HG03342 (cell line): ENCODE measurements at regions not wholly inside any gene's neighbourhood (a gene's known extent, or its start where the extent isn't known, plus 50 kb on each side); places are given as distances from the start of the nearest gene placed in this dataset.
"Not testable (repeated sequence)": the region's sequence is repeated elsewhere in the genome, so short reads cannot be mapped to it uniquely, and the experiment has no call there.

Experiments
- ATAC-seq: cut with Tn5 transposase; IDR thresholded peaks from one replicate; pipeline ENCODE4 v1.9.1; 2021; ENCODE audit warnings: mild to moderate bottlenecking, moderate library complexity; ENCODE audit not compliant: unreplicated experiment

DNA sequence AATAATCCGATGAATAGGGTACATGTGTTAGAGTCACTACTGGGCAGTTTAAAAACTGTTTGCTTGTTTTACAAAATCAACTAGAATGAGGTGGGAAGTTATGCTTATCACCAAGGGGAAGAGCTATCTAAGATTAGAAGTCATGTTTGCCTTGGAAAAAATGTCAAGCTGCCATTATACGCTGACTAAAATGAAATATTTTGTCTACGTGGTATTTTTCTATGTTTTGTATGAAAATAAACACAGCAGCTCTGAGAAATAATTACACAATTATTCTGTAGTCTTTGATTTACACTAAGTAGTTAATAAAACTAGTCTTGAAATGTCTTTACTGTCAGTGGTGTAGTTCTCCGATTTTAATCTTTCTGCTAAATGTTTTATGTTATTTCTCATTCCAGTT, 241.9 kb upstream of the TARS1 start:
- ATAC-seq, result no peak

DNA sequence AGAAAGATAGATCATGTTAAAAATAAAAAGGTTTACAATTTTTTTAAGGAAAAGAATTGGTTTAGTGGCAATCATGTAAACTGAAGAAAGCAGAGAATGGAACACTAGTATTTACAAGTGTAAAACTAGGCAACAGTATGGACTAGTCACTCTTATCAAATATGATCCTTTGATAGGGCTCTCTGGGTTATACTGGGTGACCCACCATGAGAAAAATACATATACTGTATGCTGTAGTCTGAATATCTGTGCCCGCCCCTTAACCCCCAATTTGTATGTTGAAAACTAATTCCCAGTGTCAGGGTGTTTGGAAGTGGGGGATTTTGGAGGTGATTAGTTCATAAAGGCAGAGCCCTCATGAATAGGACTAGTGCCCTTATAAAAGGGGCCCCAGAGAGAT, 236.8 kb upstream of the TARS1 start:
- no peak for ATAC-seq

DNA sequence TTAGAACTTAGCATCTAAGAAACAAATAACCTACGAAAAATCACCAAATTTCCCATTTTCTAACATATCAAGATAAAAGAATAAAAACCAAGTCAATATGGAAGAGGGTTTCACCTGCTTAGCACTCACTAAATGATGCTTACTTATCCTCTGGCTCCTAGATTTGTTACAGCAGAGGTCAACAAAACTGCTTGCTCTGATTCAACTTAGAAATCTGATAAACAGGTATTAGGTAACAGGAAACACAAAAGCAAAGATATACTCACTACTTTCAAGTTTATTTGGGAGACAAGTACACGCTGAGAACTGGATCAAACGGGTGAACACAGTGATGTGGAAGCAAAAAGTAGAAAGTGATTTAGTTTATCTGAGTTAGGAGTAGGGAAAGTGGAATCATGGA, 235.7 kb upstream of the TARS1 start:
- no peak for ATAC-seq

DNA sequence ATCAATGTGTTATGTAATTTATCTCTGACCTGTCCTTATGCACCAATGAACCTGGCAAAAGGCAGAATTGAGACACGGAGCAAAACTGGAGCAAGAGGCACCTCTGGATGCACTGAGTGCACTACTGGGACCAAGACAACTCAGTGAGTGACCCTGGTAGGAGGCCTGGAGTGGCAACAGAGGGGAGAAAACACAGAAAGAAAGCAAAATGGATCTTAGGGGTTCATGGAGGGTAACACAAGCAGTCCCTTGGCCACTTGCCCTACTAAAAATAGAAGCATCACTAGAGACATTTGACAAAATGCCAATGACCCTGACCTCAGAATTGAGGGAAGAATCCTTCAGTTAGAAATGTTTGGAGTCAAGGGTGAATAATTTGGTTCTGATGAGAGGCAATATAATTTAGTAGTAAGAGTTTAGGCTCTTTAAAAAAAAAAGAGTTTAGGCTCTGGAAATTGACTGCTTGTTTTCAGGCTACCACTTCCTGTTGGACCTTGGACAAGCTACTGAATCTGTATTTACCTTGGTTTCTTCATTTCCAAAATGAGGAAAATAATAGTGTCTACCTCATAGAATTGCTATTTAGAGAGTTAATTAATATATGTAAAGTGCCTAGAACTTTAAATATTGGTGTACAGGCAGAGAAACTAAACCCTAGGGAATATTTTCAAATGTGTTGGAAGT, 234.9 kb upstream of the TARS1 start:
- ATAC-seq, result no peak

DNA sequence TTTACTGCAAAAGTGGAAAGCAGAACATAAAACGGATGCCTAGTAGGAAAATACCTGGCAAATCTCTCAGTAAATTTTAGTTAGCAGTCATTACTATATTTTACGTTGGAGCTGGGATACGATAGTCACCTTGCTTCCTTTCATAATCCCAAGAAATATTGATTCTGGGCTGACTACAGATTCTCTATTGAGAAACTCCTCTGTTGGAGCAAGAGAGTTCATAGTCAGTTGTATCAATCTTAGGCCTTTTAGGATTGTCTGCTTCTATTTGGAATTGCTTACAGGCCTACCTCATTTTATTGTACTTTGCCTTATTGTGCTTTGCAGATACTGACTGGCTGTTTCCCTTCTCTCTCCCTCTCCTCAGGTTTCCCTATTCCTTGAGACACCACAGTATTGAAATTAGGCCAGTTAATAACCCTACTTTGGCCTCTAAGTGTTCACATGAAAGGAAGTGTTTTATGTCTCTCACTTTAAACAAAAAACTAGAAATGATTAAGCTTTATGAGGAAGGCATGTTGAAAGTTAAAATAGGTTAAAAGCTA, 233.7 kb upstream of the TARS1 start:
- no peak for ATAC-seq

DNA sequence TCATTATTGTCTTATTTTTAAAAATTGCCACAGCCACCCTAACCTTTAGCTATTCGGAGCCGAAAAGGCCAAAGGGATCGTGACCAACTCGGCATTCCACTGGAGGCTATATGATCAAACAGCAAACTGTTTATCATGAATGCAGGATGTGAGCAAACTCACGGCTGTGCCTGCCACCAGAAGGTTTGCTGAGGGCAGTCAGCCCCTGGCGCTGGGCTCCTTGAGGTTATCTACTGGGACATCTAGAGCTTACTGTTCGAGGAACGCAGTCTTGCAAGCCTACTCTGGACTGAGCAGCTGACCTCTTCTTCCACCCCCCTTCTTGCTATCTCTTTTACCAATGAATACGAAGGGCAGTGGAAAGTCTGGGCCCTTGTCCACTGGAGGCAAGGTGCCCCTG, 231.5 kb upstream of the TARS1 start:
- ATAC-seq, result no peak

DNA sequence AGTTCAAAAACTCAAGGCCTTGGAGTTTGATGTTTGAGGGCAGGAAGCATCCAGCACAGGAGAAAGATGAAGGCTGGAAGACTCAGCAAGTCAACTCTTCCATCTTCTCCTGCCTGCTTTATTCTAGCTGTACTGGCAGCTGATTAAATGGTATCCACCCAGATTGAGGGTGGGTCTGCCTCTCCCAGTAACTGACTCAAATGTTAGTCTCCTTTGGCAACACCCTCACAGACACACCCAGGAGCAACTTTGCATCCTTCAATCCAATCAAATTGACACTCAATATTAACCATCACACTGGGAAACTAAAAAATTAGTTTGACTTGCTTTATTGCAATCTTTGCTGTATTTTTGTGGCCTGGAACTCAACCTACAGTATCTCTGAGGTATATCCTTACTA, 230.5 kb upstream of the TARS1 start:
- not testable (repeated sequence) for ATAC-seq

DNA sequence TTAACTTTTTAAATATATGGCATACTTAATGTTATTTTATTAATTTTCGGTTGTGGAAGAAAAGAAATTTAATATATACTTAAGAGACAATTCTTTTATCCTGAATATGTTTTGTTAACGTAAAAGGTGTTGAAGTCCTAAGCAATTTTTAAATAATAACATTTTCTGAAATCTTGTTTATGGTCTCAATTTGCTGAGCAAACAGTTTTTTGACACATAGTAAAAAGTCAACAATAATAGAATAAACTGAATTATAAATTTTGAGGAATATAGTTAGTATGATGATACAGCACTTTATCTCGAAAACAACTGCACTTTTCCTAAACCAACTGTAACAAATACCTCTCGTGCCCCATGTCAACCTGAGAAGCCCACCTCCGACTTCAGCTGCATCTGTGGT, 229.8 kb upstream of the TARS1 start:
- ATAC-seq, result no peak

DNA sequence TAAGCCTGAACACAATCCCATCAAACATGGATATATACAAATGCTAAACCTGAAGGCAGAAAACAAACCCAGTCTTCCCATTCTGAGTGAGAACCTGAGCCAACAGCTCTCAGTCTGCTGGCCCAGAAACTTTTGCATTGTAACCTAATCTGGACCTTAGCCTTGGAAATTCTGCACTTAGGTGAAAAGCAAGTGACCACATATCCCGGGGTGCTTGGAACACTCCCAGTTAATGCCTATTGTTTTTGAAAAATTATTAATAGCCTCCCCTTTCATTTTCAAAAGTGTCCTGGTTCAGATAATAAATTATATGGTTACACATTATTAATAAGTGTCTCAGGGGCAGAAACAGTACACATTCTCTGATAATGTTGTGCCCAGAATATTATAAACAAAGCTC, 228.3 kb upstream of the TARS1 start:
- no peak for ATAC-seq

DNA sequence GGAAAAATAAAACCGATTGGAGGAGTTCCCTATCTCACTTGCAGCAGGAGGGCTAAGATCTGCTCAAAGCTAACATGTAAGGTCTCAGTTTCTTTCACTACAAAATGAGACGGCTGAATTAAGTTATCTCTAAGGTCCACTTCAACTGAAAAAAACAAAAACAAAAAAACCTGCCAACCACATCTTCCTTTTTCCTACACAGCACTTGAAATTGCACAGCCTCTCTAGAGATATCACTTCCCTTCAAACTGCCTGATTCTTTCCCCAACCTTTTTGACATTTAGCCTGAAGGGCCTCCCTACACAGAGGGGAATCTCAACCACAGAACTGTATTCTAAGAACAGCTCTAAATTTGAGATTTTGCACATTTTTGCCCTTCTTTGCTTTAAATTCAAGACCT, 227.9 kb upstream of the TARS1 start:
- ATAC-seq, result no peak

DNA sequence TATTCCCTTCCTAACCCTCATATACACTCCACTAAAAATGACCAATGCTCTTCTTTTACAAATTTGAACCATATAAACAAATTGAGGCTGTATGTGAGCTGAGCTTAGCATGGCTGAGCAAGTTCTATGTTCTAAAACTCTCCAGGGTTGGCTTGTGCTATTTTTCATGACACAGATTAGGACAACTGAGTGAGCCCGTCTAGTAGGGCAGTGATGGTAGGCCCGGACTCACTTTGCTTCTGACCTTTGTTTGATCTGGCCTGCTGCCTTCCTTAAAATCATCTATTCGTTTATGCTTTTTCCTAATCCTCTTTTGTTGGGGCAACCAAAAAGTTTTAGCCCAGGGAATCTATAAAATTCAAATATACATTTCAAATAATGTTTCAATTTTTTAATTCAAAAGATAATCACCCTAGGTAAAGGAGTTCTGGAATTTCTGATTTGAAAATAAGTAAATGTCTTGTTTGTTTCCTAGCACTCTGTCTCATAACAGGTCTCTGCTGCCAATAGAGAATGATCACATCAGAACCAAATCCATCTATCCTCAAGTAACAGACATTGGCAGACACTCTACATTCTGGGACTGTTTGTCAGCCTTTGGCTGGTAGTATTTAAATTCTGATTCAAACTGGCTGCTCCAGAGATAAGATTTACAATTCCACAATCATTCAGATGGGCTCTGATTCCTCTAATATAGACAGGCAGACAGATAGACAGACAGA, 217.0 kb upstream of the TARS1 start:
- no peak for ATAC-seq

DNA sequence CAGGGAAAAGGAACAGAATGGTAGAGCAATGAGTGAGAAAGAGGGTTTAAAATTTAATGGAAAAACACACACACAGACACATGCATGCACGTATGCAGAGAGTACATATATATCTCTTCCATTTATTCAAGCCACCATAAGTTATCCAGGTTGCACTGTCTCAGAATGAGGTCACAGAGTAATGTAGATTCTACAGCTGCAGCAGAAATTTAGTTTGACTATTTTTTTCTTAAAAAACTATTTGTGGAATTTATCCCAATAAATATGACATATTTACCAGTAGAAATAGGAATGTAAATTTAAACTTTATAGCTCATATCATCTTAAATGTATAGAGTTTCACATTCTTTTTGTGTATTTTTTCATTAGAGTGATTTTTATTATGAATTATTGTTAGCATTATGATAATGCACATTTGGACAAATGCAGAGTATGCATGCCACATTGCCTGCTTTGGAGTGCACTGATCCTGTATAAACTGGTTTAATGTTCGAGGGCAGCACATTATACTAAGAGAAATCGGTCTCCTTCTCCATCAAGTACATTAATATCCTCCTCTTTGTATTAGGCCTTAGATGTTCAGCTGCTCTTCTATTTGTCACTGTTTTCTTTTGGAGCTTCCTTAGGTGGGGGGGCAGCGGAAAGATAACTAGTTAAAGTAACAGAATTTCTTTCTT, 216.3 kb upstream of the TARS1 start:
- ATAC-seq, result no peak

DNA sequence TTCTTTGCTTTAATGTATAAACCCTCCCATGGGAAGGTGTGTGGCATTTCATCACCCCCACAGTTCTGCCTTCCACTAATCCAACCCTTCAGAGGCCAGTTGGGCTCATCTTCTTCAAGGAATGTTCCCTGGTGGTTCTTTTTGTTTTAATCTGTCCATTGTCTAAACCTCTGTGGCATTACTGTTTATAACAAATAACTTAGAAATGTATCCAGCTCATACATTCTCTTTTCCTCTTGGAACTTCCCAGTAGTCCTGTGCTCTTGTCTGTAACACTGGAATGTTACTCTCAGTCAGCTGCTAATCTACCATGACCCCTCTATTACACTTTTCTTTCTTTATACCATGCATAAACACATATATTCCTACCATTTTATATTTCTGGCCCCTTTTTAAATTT, 213.5 kb upstream of the TARS1 start:
- no peak for ATAC-seq

DNA sequence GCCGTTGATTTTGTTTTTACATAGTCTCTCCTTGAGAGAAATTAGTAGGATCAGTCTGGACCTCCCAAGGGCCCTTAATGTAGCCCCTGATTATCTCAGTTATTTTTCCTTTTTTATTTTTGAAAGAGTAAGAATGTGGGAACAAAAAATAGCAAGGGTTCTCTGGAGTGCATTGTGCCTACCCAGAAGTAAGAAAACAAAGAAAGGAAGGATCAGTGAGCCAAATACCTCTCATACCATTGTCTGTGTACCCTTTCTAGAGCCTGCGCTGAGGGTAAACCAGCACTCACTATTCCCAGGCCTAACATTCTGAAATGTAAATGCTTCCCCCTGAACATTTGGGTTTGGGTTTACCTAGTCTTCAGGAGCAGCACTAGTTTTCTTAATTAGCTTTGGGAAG, 213.0 kb upstream of the TARS1 start:
- ATAC-seq, result no peak

DNA sequence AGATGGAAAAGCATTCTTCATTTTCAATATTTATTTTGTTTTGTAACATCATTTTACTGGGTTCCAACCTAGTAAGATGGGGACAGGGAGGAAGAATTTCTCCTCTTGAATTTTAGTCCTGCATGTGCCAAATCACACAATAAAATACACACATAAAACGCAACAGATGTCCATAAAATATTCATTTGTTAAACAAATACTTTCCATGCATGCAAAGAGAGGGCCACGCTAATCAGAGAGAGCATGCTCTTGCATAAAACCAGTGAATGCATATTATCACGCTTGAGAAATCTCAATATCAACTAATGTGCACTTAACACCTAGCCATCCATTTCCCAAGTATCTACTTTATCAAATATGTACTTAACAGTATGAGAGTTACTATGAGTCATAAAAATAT, 212.6 kb upstream of the TARS1 start:
- ATAC-seq, result no peak

DNA sequence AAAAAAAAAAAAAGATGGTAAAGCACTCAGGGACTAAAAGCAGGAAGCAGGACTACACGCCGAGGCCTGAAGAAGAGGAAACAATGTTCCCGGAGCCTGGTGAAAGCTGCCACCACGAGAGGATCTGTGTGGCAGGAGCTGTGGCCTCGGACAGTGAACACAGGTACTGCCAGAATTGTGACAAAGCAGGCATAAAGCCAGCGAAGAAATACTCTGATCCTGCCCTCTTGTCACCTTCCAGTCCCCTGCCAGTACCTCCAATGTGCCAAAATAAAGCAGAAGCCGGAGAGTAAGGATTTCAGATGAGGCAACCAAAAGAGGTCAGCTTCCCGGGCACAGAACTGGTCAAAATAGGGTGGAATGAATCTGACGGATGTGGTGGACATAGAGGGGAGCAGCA, 211.5 kb upstream of the TARS1 start:
- ATAC-seq, result no peak

DNA sequence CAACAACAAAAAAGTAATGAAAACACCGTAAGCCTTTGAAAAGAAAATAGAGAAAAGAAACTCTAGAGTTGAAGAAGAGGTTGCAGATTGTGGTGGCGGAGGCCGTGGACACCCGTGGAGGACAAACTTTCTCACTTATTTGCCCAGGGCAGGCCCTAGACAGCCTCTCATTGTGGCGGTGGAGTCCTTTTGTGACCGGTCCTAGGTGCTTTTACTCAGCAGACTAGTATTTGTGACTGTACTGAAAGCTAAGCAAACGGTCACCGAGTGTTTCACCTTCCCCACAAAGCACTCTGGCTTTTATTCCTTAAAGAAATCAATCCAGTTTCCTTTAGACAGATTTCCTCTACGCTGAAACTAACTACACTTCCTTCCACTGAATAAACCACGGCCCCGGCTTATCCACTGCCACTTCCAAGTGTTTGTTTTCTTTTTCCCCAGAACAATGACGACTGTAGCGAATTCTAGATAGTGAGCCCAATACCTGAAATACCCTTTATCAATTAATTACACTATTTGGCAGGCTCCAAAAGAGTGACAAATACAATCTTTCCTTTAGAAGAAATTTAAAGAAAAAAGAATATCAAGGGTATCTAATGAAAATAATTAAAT, 210.2 kb upstream of the TARS1 start:
- ATAC-seq, result no peak

DNA sequence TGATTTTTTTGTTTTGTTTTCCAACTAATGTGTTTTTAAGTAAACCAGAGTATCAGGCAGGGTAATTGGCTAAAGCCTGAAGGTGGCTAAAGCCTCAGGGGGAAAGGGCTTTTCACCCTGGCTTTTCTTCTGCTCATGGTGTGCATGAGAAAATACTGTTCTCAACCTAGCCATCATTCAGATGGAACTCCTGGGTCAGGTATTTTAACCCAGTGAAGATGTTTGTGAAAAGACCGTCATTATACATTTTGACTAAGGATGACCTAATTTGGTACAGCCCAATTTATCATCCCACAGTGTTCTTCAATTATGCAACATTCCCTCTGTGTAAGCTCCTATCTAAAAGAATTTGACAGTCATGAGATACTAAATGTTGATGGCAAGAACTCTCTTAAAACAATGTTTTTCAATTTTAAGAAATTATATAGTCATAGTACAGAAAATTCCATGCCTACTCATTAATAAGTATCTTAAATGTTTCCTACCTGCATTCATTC, 209.5 kb upstream of the TARS1 start:
- no peak for ATAC-seq

DNA sequence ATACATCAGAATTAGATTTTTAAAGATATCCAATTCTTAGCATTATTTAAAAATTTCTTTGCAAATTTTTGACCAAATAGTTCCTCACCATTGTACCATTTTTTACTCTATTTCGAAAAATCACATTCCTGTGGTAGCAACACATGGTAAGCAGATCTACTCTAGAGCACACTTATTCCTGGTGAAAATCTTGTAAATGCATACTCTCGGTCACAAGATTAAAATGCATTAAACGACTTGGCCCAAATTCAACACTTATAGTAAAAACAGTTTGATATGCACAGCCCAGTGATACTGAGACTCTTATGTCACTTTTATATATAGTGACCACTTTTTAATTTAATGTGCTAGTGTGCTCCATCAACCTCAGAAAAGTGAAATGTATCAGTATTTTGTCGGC, 208.8 kb upstream of the TARS1 start:
- no peak for ATAC-seq

DNA sequence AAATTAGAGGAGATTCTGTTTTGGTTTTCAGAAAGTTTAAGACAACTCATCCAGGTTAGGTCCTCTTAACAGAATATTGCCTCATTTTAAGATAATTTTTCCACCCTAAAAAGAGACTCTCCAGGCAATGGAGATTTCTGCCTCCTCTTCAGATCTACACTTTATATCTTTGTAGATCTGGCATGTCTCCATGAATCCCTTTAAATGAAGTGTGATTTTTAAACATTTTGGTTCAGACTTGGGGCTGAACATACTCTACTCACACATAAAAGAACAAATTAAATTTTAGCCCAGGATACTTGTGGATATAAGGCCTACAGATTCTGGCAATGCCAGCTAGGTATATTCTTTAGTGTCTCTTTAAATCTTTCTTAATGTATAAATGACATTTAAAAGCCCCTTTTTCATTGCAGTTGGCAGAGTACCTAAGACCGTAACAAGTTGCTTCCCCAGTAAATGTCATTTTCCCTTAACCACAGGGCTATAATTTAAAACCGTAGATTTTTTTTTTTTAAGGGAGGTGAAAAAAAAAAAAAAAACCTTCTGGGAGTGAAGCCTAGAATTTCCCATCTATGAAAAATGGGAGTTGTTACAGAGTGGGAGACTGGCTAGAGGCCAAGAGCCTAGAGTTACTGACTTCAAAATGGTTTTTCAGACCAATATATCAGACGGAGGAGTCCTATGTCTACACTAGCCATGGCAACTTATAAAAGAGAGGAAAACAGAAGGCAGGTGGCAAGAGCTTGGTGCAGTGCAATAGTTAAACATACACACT, 207.8 kb upstream of the TARS1 start:
- ATAC-seq, result no peak

DNA sequence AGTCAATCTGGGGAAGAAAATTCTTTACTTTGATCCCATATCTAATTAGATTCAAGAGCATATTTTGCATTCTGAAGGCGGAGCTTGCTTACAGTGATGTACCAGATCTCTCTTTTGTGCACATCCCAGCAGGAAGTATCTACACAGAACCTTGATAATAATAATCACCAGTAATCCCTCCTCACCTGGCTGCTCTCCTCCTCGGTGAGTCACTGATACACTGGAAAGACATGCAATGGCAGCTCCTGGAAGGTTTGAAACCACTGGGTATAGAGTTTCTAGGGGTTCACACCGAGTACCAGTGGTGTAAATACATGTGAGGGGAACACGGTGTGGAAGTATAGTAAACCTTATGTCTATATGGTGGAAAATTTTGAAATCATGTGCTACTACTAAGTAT, 205.5 kb upstream of the TARS1 start:
- no peak for ATAC-seq
